GM21423 (cell line): ENCODE measurements at regions not wholly inside any gene's neighbourhood (a gene's known extent, or its start where the extent isn't known, plus 50 kb on each side); places are given as distances from the start of the nearest gene placed in this dataset.
"Not testable (repeated sequence)": the region's sequence is repeated elsewhere in the genome, so short reads cannot be mapped to it uniquely, and the experiment has no call there.

Experiments used
- ATAC-seq: cut with Tn5 transposase; IDR thresholded peaks from one replicate; pipeline ENCODE4 v1.9.1; 2021; ENCODE audit warnings: mild to moderate bottlenecking, moderate library complexity; ENCODE audit not compliant: unreplicated experiment

- no peak for ATAC-seq
Measured at GRCh38 chr2:188787021-188787657, 187.0 kb upstream of the COL3A1 start.

- no peak for ATAC-seq
Measured at GRCh38 chr2:188787658-188788240, 186.4 kb upstream of the COL3A1 start.

DNA sequence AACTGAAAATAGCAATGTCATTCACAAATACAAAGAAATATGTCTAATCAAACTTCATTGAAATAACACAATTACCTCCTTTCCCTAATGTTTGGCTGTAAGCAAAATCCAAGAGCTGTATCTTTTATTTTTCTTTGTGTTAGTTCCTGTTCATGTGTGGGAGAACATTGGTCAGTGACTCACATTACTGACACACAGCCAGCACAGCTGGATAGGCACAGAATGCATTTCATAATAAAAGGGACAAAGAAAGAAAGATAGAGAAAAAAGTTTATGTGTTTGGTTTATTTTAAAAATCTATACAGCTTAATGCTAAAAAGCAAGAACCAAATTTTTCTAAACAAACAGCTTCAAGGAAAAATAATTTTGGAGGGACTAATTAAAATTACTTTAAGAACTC is 185.6 kb upstream of the COL3A1 start:
- ATAC-seq = no peak

DNA sequence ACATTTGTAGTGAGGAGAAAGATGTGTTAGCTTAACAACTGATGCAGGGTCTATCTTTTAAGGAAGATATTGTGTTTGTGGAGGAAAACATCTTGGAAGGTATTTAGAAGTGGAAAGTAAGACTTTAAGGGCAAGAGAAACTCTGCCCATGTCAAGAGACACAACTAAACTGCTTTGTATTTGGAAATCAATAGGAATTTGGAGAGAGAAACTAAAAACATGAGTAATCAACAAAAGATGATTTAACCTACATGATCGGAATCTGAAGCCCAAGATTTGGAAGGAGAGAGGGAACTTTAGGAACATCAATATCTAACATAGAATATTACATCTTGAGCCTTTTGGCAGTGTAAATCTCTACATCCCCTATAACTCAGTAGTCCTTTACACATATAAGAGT is 184.2 kb upstream of the COL3A1 start:
- ATAC-seq = no peak

GRCh38 chr2:188794453-188794852 is 179.7 kb upstream of the COL3A1 start:
- not testable (repeated sequence) for ATAC-seq

DNA sequence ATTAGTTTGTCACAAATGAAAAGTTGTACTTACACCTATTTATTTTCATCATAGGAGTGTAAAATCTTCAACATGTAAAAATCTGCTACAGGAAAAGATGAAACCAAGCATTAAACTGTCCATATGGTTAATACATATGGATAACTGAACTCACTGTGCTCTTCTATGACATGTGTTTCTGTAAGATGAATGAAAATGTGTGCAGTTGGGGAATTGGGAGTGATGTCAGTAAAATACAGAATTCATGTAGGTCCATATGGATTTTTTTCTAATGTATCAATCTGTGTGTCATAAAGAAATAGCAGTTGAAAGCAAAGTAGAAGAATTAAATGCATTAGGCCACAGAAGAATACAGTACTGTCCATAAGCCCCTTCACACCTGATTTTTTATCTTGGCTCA is 178.4 kb upstream of the COL3A1 start:
- ATAC-seq = no peak

DNA sequence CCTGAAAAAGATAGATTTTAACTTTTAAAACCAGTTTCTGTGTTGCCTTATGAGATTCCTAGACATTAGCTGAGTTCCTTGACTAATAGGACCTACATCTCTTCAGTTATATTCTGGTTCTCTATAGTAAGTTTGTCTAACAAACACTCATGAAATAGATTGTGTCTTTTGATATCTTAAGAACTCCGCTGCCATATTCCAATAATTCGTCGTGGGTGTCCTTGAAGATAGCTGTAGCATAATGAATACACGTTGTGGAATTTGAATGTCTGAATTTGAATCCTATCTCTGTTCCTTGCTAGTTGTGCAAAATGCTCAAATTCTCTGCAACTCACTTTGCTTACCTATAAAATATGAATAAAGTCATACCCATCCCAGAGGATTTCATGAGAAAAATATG is 176.8 kb upstream of the COL3A1 start:
- ATAC-seq = no peak

GRCh38 chr2:188798159-188798558 is 176.0 kb upstream of the COL3A1 start:
- ATAC-seq = no peak

- no peak for ATAC-seq
Measured at GRCh38 chr2:188805219-188805618, 169.0 kb upstream of the COL3A1 start.

DNA sequence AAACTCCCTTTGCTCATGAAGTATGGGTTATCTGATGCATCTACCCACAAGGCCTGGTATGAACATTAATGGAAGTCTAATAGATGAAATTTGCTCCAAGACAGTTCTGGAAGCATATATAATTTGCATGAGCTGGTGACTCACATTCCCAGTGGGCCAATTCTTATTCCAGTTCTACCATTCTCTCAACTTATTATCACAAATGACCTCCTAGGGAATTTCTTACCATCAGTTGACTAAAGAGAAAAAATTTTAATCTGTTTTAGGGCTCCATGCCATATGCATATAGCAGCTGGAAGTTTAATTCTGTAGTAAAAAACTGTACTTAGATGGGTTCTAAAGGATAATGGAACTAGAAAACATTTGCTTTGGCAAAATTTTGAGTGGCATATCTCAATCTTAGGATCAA is 165.2 kb upstream of the COL3A1 start:
- no peak for ATAC-seq

- ATAC-seq = no peak
Measured at GRCh38 chr2:188810586-188810985, 163.6 kb upstream of the COL3A1 start.

DNA sequence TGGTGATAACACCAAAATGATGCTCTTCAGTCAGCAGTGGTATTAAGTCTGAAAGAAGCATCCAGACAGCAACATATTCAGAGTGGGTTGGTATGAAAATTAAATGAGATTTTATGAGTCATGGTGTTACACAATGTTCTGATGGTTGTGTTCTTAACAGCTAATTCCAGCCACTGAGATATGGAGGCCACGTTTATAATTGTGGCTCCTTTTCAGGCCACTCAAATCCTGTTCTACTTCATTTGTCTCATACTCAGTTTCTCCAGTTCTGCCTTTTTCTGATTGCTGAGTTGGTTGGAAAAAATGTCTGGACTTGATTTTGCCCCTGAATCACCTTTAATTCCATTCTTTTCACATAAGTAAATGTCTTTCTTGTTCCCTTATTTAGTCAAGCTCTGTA is 162.7 kb upstream of the COL3A1 start:
- ATAC-seq = no peak

- ATAC-seq = no peak
Measured at GRCh38 chr2:188813315-188813714, 160.9 kb upstream of the COL3A1 start.

DNA sequence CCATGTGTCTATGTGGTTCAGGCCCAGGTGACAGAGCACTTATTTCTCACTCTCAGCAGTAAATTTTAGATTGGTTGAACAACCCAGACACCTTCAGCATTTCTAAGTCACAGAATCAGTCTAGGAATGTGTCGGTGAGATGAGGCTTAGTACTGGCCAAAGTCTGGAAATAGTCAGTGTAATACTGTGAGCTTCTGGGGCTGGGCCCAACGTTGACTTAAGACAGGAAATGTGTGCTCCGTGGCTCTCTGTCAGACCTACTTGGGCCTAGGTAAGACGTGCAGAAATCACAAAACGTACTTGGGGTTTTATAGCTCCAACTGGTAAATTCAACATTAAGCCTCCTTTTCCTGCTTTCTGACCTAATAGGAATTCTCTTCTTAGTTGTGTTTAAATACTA is 160.3 kb upstream of the COL3A1 start:
- no peak for ATAC-seq

GRCh38 chr2:188819011-188819410 is 155.2 kb upstream of the COL3A1 start:
- ATAC-seq = no peak

DNA sequence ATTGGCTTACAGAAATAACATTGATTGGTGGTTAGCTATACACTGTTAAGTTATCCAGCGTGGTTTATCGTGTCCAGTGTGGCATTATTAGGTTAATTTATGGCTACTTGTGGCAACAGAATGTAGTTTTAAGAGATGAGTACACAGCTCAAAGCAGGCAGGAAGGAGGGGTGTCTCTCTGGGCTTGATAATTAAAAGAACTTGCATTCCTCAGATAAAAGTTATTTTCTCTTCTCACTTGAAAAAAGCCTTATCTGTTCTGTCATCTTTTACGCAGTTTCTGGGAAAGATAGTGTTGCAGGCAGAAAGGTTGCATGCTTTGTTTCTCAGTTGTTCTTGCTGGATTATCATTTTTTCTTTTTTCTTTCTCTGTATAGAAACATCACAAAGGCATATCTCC is 154.4 kb upstream of the COL3A1 start:
- no peak for ATAC-seq

- no peak for ATAC-seq
Measured at GRCh38 chr2:188820576-188820975, 153.6 kb upstream of the COL3A1 start.

DNA sequence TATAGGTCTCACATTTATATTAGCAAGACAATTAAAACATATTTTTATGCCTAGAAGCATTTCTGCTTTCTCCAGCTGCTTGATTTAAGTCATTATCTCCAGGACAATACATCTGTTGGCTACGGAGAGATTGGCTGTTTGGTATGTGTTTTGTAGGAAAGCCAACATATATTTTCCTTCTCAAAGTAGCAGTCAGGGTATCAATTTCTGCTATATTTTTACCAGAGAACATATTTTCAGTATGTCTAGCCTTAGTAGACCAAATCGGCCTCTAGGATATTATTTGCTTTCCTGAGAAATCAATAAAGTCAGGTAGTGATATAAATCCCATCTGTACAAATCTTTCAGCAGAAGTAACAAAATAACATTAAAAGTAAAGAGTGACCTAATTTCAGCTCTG is 150.0 kb upstream of the COL3A1 start:
- no peak for ATAC-seq

GRCh38 chr2:188833331-188833730 is 140.8 kb upstream of the COL3A1 start:
- no peak for ATAC-seq

GRCh38 chr2:188833799-188834198 is 140.4 kb upstream of the COL3A1 start:
- no peak for ATAC-seq

DNA sequence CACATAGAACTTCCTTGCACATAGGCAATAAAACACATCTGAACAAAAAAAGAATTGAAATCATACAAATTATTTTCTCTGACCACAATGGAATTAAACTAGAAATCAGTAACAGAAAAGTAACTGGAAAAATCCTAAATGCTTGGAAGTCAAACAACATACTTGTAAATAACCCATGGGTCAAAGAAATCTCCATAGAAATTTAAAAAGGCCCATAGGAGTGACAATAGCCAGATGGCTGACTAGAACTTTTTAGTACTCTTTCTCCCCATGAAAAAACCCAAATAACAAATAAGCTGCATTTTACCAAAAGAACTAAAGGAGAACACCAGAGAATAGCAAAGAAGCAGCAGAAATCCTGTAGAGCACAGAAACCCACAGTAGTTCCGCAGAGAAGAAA is 139.2 kb upstream of the COL3A1 start:
- ATAC-seq = no peak

DNA sequence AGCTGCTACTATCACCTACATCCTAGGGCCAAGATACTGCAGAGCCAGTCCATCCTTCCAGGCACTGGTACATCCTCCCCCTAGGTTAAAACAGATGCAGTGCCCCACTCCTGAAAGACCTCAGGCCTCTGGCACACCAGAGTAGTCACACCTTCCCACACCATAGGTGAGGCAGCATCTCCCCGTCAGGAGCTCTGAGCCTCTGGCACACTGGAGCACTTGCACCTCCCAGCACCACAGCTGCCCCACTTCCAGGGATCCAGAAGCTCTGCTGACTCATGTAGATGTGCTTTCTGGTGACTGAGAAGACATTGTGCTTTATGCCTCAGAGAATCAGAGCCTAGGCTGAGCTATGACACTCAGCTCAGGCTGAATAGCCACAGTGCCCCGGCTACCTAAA is 138.4 kb upstream of the COL3A1 start:
- no peak for ATAC-seq

DNA sequence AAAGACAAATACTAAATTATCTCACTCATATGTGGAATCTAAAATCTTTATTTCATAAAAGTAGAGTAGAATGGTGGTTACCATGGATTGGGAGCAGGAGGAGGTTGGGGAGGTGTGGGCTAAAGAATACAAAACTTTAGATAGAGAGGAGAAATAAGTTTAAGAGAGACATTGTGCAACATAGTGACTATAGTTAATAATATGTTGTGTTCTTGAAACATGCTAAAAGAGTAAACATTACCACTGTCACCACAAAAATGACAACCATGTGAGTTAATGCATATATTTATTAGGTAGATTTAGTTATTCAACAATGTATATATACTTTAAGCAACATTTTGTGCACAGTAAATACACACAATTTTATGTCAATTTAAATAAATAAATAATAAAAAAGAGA is 128.5 kb upstream of the COL3A1 start:
- ATAC-seq = no peak
